ENCODE measurements at regions not wholly inside any gene's neighbourhood (a gene's known extent, or its start where the extent isn't known, plus 50 kb on each side); places are given as distances from the start of the nearest gene placed in this dataset.

GRCh38 chr5:92588876-92589275 is 992.1 kb downstream of the NR2F1-AS1 start:
- intact Hi-C loops (cut with DNase I; ENCODE audit: low total_unique reads): no loop called here
- no peak for DNase-seq
- H3K9me3 ChIP-seq: no peaks in the 10 kb centered on the region
- H3K36me3 ChIP-seq: no peaks in the 10 kb centered on the region
- 40 to 61% (median 50%) methylated on average over 1 of the region's 1 CpG for WGBS, 5 donors
- H3K4me1 ChIP-seq: no peaks in the 10 kb centered on the region
- no peaks in the 10 kb centered on the region for H3K27me3 ChIP-seq (replicated peaks in 1 of 7)
- no peak overlapping the region for H3K27ac ChIP-seq
- H3K4me3 ChIP-seq: no peak overlapping the region
- no peak for TF ChIP-seq POLR2A (IDR thresholded peaks at IDR 0.05)
- TF ChIP-seq POLR2AphosphoS5 (IDR thresholded peaks at IDR 0.05): no peak
- TF ChIP-seq CTCF (IDR thresholded peaks at IDR 0.05 in 8 of 11, conservative IDR thresholded peaks at IDR 0.05 in 3 of 11): no peak

GRCh38 chr5:92581690-92582089 is 999.3 kb downstream of the NR2F1-AS1 start:
- TF ChIP-seq POLR2A (IDR thresholded peaks at IDR 0.05) (no peak), CTCF (IDR thresholded peaks at IDR 0.05 in 8 of 11, conservative IDR thresholded peaks at IDR 0.05 in 3 of 11) (no peak), POLR2AphosphoS5 (IDR thresholded peaks at IDR 0.05) (no peak)
- WGBS, 5 donors: 76 to 87% (median 80%) methylated on average over 3 of the region's 3 CpGs
- Histone ChIP-seq H3K9me3 (peaks cover 0 to 6% (median 0%) of the 10 kb centered on the region in 8 donors), H3K4me1 (no peaks in the 10 kb centered on the region), H3K27me3 (replicated peaks in 1 of 7) (no peaks in the 10 kb centered on the region), H3K4me3 (no peak overlapping the region), H3K36me3 (no peaks in the 10 kb centered on the region), H3K27ac (no peak overlapping the region)
- no peak for DNase-seq
- intact Hi-C loops (cut with DNase I; ENCODE audit: low total_unique reads): no loop called here

- no peak for TF ChIP-seq POLR2A (IDR thresholded peaks at IDR 0.05)
- TF ChIP-seq CTCF (IDR thresholded peaks at IDR 0.05 in 8 of 11, conservative IDR thresholded peaks at IDR 0.05 in 3 of 11): no peak
- TF ChIP-seq POLR2AphosphoS5 (IDR thresholded peaks at IDR 0.05): no peak
- Histone ChIP-seq H3K4me3 (no peak overlapping the region), H3K4me1 (no peaks in the 10 kb centered on the region), H3K9me3 (peaks cover 0 to 6% (median 0%) of the 10 kb centered on the region in 8 donors), H3K27ac (no peak overlapping the region), H3K36me3 (no peaks in the 10 kb centered on the region), H3K27me3 (replicated peaks in 1 of 7) (no peaks in the 10 kb centered on the region)
- no peak for DNase-seq
- intact Hi-C loops (cut with DNase I; ENCODE audit: low total_unique reads): no loop called here
Measured at GRCh38 chr5:92581249-92581648, 999.8 kb downstream of the NR2F1-AS1 start.

GRCh38 chr5:92580814-92581213 is 1000.2 kb downstream of the NR2F1-AS1 start:
- WGBS, 5 donors: 79 to 98% (median 86%) methylated on average over 2 of the region's 2 CpGs

More at GRCh38 chr5:92580814-92581213, 1000.2 kb downstream of the NR2F1-AS1 start:
- Histone ChIP-seq H3K4me1 (no peaks in the 10 kb centered on the region), H3K36me3 (no peaks in the 10 kb centered on the region), H3K4me3 (no peak overlapping the region), H3K9me3 (peaks cover 0 to 6% (median 0%) of the 10 kb centered on the region in 8 donors), H3K27me3 (replicated peaks in 1 of 7) (no peaks in the 10 kb centered on the region), H3K27ac (no peak overlapping the region)
- no peak for DNase-seq
- intact Hi-C loops (cut with DNase I; ENCODE audit: low total_unique reads): no loop called here
- TF ChIP-seq CTCF (IDR thresholded peaks at IDR 0.05 in 8 of 11, conservative IDR thresholded peaks at IDR 0.05 in 3 of 11) (no peak), POLR2A (IDR thresholded peaks at IDR 0.05) (no peak), POLR2AphosphoS5 (IDR thresholded peaks at IDR 0.05) (no peak)

Data from spleen (tissue), 11 donors.